HK-2 (cell line): ENCODE measurements at regions not wholly inside any gene's neighbourhood (a gene's known extent, or its start where the extent isn't known, plus 50 kb on each side); places are given as distances from the start of the nearest gene placed in this dataset.
"Not testable (repeated sequence)": the region's sequence is repeated elsewhere in the genome, so short reads cannot be mapped to it uniquely, and the experiment has no call there.

Experiments used
- DNase-seq: peaks from one replicate; pipeline ENCODE4 v3.0.0-alpha.2; 2018; ENCODE audit not compliant: unreplicated experiment

DNA sequence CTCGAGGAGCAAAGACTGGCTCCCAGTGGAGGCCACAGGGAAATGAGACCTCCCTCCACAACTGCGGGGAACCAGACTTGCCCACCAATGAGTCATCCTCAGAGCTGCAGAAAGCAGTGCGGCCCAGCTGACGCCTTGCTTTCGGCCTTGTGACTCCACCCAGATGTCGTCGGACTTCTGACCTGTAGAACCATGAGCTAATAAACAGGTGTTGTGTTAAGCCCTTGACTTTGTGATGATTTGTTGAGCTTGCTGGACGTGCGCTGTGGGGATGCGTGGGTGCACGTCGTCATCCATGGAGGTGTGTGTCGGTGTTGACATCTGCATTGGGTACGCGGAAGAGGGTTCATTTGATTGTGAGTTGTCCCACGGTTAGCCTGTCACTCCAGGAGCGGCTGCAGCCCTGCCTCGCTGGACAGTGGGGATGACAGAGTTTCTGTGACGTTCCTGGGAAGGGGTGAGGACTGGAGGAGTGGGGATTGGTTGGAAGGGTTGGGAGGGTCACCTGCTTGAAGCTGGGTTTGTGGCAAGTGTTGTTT is 154.1 kb downstream of the SH3BP4 start:
- no peak for DNase-seq

DNA sequence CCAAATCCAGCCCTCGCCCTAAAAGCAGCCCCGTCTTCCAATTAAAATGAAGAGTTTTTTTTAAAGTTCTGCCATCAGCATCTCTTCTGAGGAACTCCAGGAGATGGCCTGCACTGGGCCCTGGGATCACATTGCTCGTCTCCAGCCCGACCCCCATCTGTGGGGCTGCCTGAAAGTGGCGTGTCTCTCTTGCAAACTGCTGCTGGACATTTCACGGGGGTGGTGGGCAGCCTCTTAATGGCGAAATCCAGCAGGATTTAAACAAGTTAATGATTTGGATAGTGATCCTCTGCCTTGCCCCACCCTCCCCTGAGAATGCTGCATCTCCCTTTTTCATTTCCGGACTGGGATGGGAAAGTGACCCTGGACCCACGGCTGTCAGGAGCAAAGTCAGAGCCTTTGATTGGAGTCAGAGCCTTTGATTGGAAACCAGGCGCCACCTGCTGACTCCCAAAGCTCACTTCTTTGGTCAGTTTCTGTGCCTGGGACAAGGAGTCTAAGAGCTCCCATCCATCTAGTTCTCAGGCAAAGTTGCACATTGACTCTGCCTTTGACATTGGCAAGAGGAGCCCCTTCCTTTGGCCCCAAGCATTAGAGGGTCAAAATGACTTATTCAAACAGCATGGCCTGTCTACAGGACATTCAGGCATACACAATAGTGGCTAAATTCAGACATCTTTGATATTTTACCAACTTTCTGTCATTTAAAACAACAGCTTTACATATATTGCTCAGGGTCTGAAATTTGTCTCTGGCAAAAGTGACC is 155.2 kb downstream of the SH3BP4 start:
- peak; percentile 63 for DNase-seq

DNA sequence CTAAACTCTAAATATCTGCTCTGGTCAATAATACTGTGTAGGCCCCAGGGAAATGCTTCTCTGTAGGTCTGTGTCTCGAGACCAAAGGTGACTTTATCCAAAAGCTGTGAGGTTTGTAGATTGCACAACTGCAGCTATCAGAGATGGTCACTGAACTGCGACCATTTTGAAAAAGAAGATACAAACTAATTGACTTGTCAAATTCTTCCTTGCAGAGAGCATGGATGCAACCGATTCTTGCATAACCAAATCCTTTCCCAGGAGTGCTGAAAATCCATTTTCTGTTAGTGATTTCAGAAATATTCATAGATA is 155.8 kb downstream of the SH3BP4 start:
- DNase-seq, result no peak

DNA sequence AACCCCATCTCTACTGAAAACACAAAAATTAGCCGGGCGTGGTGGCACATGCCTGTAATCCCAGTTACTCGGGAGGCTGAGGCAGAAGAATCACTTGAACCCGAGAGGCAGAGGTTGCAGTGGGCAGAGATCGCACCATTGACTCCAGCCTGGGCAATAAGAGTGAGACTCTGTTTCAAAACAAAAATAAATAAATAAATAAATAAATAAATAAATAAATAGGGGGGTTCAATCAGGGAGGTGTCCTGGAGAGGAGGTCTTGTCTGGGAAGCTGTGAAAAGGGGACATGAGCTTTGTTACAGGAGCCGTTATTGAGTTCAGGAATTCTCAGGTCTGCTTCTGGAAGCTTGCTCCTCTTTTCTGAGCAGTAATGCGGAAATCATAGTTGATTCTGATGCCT is 157.7 kb downstream of the SH3BP4 start:
- DNase-seq, result not testable (repeated sequence)

DNA sequence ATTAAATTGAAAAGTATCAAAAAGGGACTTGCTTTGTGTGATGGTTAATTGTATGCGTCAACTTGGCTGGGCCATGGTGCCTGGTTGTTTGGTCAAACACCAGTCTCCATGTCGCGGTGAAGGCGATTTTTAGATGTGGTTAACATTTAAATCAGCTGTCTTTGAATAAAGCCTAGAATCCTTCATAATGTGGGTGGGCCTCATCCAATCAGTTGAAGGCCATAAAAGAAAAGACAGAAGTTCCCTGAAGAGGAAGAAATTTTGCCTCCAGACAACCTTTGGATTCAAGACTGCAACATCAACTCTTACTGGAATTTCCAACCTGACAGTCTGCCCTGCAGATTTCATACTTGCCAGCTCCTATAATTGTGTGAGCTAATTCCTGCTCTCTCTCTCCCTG is 160.5 kb downstream of the SH3BP4 start:
- DNase-seq, result no peak

- DNase-seq, result no peak
Observed at GRCh38 chr2:235113854-235114253, 162.0 kb downstream of the SH3BP4 start.

DNA sequence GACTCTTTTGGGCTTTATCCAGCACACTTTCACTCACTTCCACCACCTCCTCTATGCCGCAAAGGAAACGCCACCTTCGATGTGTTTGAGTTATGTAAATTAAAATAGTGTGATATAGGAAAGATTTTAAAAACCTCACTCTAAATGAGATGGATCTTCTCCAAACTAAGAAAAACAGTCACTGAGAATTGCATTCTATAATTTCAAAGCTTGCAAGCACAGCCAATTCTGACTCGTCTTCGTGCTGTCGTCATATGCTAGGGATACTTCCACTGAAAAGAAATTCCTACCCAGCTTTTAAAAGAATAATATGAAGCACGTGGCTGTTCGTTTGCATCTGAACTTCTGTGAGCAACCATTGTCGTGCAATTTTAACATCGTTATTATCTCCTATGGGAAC is 162.5 kb downstream of the SH3BP4 start:
- no peak for DNase-seq

DNA sequence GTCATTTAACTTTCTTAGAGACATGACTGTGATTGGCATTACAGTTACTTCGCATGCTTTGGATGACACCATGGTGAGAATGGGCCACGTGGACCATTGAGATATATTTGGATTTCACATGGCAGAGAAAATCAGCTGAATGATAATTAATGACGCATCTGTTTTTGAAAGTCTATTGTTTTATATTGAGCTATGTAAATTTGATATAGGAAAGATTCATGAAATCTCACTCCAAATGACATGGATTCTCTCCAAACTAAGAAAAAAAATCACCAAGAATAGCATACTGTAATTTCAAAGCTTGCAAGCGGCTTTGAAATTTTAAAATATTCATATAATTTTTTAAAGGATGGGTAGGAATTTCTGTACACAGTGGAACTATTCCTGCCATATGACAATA is 163.7 kb downstream of the SH3BP4 start:
- DNase-seq, result no peak

DNA sequence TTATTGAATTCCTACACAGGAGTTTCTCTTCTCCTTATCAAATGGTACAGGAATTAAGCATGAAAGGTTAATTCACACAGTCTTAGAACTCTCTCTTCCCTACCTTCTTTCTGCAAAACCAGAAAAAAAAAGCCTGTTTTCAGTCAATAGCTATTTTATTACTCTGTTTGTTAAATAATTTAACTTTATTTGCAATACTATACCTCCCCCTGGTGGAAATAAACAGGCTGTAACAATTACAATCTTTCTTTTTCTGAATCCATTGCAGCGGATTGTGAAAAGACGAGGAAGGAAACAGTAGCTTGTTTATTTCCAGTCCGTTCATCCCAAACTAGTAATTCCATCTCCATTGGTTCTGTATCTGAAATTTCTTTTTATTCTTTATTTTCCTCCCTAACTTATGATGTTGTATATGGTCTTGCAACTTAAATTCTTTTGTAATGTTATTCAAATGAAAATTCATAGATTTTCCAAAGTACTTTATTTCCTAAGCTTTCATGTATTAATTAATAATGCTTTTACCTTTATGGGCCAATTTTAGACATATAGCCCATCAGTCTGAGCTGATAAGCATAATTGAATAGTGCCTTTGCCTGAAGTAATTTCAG is 165.2 kb downstream of the SH3BP4 start:
- no peak for DNase-seq

- no peak for DNase-seq
Observed at GRCh38 chr2:235126768-235127167, 175.0 kb downstream of the SH3BP4 start.

DNA sequence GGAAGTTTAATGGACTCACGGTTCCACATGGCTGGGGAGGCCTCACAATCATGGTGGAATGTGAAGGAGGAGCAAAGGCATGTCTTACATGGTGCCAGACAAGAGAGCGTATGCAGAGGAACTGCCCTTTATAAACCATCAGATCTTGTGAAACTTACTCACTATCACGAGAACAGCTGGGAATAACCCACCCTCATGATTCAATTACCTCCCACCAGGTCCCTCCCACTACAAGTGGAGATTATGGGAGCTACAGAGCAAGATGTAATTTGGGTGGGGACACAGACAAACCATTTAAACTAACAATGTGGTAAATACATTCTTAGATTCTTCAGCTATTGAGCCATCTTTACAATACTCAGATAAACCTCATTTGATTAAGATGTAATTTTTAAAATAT is 176.1 kb downstream of the SH3BP4 start:
- no peak for DNase-seq

DNA sequence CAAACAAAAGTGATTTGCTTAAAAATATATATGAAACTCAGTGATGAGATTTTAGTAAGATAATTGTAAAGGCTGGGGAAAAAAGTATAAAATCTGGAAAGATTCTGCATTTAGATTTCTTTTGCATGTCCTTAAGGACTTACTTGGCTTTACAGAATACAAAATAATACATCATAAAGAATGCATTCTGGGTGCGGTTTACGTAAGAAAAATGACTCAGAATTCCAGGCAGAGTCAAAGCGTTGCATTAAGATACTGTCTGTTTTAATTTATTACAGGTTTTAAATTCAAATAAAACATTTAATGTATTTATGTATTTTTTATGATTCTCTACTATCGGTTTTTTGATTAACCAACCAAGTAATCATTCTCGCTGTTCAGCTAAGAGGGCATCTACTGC is 178.0 kb downstream of the SH3BP4 start:
- DNase-seq, result no peak

DNA sequence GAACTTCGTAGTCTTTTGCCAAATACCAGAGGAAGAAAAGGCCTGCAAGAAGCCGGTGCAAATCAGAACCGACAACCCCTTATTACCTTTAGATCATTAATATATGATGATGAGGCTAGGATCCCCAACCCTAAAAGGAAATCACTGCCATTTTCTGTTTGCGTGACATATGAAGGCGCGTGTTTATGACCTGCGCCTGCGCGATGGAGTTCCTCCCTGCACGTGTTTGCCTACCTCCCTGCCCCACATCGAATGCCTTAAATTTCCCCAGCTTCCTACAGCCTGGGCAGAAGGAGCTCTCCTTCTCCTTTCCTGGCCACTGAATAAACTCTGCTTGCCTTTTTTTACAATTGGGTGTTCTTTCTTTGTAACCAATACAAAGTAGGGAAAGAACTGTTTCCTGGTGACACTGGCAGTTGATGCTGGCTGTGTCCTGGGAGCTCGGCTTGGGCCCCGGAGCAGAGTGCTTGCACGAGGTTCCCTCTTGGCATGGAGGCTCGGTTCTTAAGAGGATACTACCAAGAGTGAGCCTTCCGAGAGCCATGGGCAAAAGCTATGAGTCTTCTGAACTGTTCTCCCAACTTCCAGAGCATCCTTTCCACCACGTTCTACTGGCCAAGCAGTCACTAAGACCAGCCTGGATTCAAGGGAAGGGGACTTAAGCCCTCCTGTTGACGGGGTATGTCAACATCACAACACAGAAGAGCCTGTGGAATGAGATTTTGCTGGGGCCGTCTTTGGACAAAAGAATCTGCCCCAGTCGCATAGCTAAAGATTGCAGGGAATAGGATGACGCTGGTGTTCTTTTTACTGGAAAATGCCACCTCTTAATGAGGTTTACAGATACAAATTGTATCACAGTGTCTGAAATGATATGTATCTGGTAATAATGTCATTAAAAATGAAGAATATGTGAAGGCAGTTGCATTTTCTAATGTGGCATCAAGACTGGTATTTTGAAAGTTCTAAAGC is 179.8 kb downstream of the SH3BP4 start:
- no peak for DNase-seq

- DNase-seq, result no peak
Observed at GRCh38 chr2:235132651-235133050, 180.8 kb downstream of the SH3BP4 start.

GRCh38 chr2:235133837-235134236 is 182.0 kb downstream of the SH3BP4 start:
- DNase-seq, result no peak

GRCh38 chr2:235134420-235134819 is 182.6 kb downstream of the SH3BP4 start:
- DNase-seq, result no peak

DNA sequence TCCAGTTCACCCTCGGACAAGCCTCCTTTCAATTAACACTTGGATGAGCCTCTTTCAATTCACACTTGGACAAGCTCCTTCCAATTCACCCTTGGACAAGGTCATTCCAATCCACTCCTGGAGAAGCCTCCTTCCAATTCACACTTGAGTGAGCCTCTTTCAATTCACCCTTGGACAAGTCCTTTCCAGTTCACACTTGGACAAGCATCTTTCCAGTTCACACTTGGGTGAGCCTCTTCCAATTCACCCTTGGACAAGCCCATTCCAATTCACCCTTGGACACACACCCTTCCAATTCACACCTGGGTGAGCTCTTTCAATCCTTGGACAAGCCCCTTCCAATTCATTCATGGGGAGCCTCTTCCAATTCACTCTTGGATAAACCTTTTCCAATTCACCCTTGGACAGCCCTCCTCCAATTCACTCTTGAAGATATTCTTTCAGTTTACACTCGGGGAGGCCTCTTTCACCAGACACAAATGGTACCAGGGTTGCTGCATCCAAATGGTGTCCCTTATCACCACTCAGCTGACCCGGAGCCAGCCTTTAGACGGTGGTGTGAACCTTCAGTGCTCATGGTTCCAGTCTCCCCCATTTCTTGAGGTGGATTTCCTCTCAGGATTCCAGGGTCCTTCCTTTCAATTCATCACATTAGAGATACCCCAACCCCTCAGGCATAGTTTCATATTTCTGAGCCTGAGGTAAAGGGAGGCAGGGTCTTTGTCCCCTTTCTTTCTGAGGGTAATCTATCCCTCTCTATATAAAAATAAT is 183.6 kb downstream of the SH3BP4 start:
- DNase-seq, result no peak

GRCh38 chr2:235135990-235136561 is 184.3 kb downstream of the SH3BP4 start:
- DNase-seq, result peak; percentile 33

DNA sequence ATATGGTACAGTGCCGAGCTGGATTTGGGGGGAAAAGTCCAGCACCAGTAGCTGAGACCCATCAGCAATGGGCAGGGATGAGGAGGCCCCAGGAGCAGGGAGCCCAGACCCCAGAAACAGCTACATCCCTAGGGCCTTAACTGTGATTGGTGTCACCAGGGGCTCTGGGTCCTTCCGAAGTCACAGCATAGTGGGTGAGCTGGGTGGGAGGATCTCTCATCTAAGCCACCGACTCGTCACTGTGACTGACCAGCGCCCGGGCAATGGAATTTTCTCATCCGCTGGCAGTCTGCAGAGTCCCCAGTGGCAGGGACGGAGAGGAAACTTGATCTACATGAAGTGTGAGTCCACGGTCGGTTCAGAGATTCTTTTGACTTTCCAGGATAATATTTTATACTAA is 186.5 kb downstream of the SH3BP4 start:
- DNase-seq, result no peak

- DNase-seq, result no peak
Observed at GRCh38 chr2:235139956-235140800, 188.4 kb downstream of the SH3BP4 start.

- DNase-seq, result no peak
Observed at GRCh38 chr2:235140801-235141081, 188.9 kb downstream of the SH3BP4 start.
